ENCODE measurements at regions not wholly inside any gene's neighbourhood (a gene's known extent, or its start where the extent isn't known, plus 50 kb on each side); places are given as distances from the start of the nearest gene placed in this dataset.

- no peaks in the 10 kb centered on the region for H3K9me3 ChIP-seq (ENCODE audit: control insufficient read depth, insufficient read depth, low read depth, low read length)
- H3K27ac ChIP-seq (ENCODE audit: low read depth, low read length): no peak overlapping the region
- no peaks in the 10 kb centered on the region for H3K36me3 ChIP-seq (ENCODE audit: control insufficient read depth, insufficient read depth, low read length)
- H3K27me3 ChIP-seq (ENCODE audit: control insufficient read depth, insufficient read depth, low read length): no peaks in the 10 kb centered on the region
- H3K9ac ChIP-seq (ENCODE audit: low read length): no peak overlapping the region
- H3K4me3 ChIP-seq (ENCODE audit: low read depth, low read length): no peak overlapping the region
- H3K4me1 ChIP-seq (ENCODE audit: control insufficient read depth, insufficient read depth, low read length): peaks cover 20% of the 10 kb centered on the region
These were observed 185.2 kb upstream of the SLC38A2 start for GRCh38 chr12:46557539-46558373.

- Histone ChIP-seq H3K36me3 (ENCODE audit: control insufficient read depth, insufficient read depth, low read length) (no peaks in the 10 kb centered on the region), H3K4me1 (ENCODE audit: control insufficient read depth, insufficient read depth, low read length) (peaks cover 12% of the 10 kb centered on the region), H3K27ac (ENCODE audit: low read depth, low read length) (no peak overlapping the region), H3K9me3 (ENCODE audit: control insufficient read depth, insufficient read depth, low read depth, low read length) (no peaks in the 10 kb centered on the region), H3K4me3 (ENCODE audit: low read depth, low read length) (no peak overlapping the region), H3K9ac (ENCODE audit: low read length) (no peak overlapping the region), H3K27me3 (ENCODE audit: control insufficient read depth, insufficient read depth, low read length) (no peaks in the 10 kb centered on the region)
These were observed 184.4 kb upstream of the SLC38A2 start for GRCh38 chr12:46556819-46557524.

GRCh38 chr12:46556105-46556559, 183.6 kb upstream of the SLC38A2 start:
- Histone ChIP-seq H3K36me3 (ENCODE audit: control insufficient read depth, insufficient read depth, low read length) (no peaks in the 10 kb centered on the region), H3K27ac (ENCODE audit: low read depth, low read length) (no peak overlapping the region), H3K27me3 (ENCODE audit: control insufficient read depth, insufficient read depth, low read length) (no peaks in the 10 kb centered on the region), H3K4me1 (ENCODE audit: control insufficient read depth, insufficient read depth, low read length) (peaks cover 6% of the 10 kb centered on the region; the same call in 1 of the 2 replicates), H3K4me3 (ENCODE audit: low read depth, low read length) (no peak overlapping the region), H3K9me3 (ENCODE audit: control insufficient read depth, insufficient read depth, low read depth, low read length) (no peaks in the 10 kb centered on the region), H3K9ac (ENCODE audit: low read length) (no peak overlapping the region)

GRCh38 chr12:46555406-46555852, 182.9 kb upstream of the SLC38A2 start:
- H3K27ac ChIP-seq (ENCODE audit: low read depth, low read length): no peak overlapping the region
- peaks cover 6% of the 10 kb centered on the region; the same call in 1 of the 2 replicates for H3K4me1 ChIP-seq (ENCODE audit: control insufficient read depth, insufficient read depth, low read length)
- H3K9ac ChIP-seq (ENCODE audit: low read length): no peak overlapping the region

GRCh38 chr12:46554460-46554859, 181.9 kb upstream of the SLC38A2 start:
- Histone ChIP-seq H3K4me1 (ENCODE audit: control insufficient read depth, insufficient read depth, low read length) (peaks cover 3% of the 10 kb centered on the region; the same call in 1 of the 2 replicates), H3K27ac (ENCODE audit: low read depth, low read length) (no peak overlapping the region), H3K9ac (ENCODE audit: low read length) (no peak overlapping the region), H3K4me3 (ENCODE audit: low read depth, low read length) (no peak overlapping the region), H3K36me3 (ENCODE audit: control insufficient read depth, insufficient read depth, low read length) (no peaks in the 10 kb centered on the region), H3K27me3 (ENCODE audit: control insufficient read depth, insufficient read depth, low read length) (no peaks in the 10 kb centered on the region), H3K9me3 (ENCODE audit: control insufficient read depth, insufficient read depth, low read depth, low read length) (no peaks in the 10 kb centered on the region)

More at GRCh38 chr12:46555406-46555852, 182.9 kb upstream of the SLC38A2 start:
- Histone ChIP-seq H3K27me3 (ENCODE audit: control insufficient read depth, insufficient read depth, low read length) (no peaks in the 10 kb centered on the region), H3K4me3 (ENCODE audit: low read depth, low read length) (no peak overlapping the region), H3K36me3 (ENCODE audit: control insufficient read depth, insufficient read depth, low read length) (no peaks in the 10 kb centered on the region), H3K9me3 (ENCODE audit: control insufficient read depth, insufficient read depth, low read depth, low read length) (no peaks in the 10 kb centered on the region)

- Histone ChIP-seq H3K27ac (ENCODE audit: low read depth, low read length) (no peak overlapping the region), H3K4me1 (ENCODE audit: control insufficient read depth, insufficient read depth, low read length) (peaks cover 3% of the 10 kb centered on the region; the same call in 1 of the 2 replicates), H3K9me3 (ENCODE audit: control insufficient read depth, insufficient read depth, low read depth, low read length) (no peaks in the 10 kb centered on the region)
These were observed 181.3 kb upstream of the SLC38A2 start for GRCh38 chr12:46553911-46554310.

GRCh38 chr12:46553266-46553665, 180.7 kb upstream of the SLC38A2 start:
- H3K9ac ChIP-seq (ENCODE audit: low read length): no peak overlapping the region
- H3K27me3 ChIP-seq (ENCODE audit: control insufficient read depth, insufficient read depth, low read length): no peaks in the 10 kb centered on the region
- peaks cover 3% of the 10 kb centered on the region; the same call in 1 of the 2 replicates for H3K4me1 ChIP-seq (ENCODE audit: control insufficient read depth, insufficient read depth, low read length)
- H3K36me3 ChIP-seq (ENCODE audit: control insufficient read depth, insufficient read depth, low read length): no peaks in the 10 kb centered on the region
- no peak overlapping the region for H3K27ac ChIP-seq (ENCODE audit: low read depth, low read length)
- H3K9me3 ChIP-seq (ENCODE audit: control insufficient read depth, insufficient read depth, low read depth, low read length): no peaks in the 10 kb centered on the region
- H3K4me3 ChIP-seq (ENCODE audit: low read depth, low read length): no peak overlapping the region

More at GRCh38 chr12:46553911-46554310, 181.3 kb upstream of the SLC38A2 start:
- no peaks in the 10 kb centered on the region for H3K27me3 ChIP-seq (ENCODE audit: control insufficient read depth, insufficient read depth, low read length)
- H3K9ac ChIP-seq (ENCODE audit: low read length): no peak overlapping the region
- no peak overlapping the region for H3K4me3 ChIP-seq (ENCODE audit: low read depth, low read length)
- H3K36me3 ChIP-seq (ENCODE audit: control insufficient read depth, insufficient read depth, low read length): no peaks in the 10 kb centered on the region

GRCh38 chr12:46550266-46550879, 177.8 kb upstream of the SLC38A2 start:
- no peaks in the 10 kb centered on the region for H3K27me3 ChIP-seq (ENCODE audit: control insufficient read depth, insufficient read depth, low read length)
- peaks cover 3% of the 10 kb centered on the region; the same call in 1 of the 2 replicates for H3K4me1 ChIP-seq (ENCODE audit: control insufficient read depth, insufficient read depth, low read length)
- H3K9me3 ChIP-seq (ENCODE audit: control insufficient read depth, insufficient read depth, low read depth, low read length): peaks cover 12% of the 10 kb centered on the region
- H3K27ac ChIP-seq (ENCODE audit: low read depth, low read length): no peak overlapping the region
- H3K36me3 ChIP-seq (ENCODE audit: control insufficient read depth, insufficient read depth, low read length): no peaks in the 10 kb centered on the region
- no peak overlapping the region for H3K4me3 ChIP-seq (ENCODE audit: low read depth, low read length)
- H3K9ac ChIP-seq (ENCODE audit: low read length): no peak overlapping the region

- peaks cover 3% of the 10 kb centered on the region; the same call in 1 of the 2 replicates for H3K4me1 ChIP-seq (ENCODE audit: control insufficient read depth, insufficient read depth, low read length)
- no peaks in the 10 kb centered on the region for H3K36me3 ChIP-seq (ENCODE audit: control insufficient read depth, insufficient read depth, low read length)
- peaks cover 18% of the 10 kb centered on the region for H3K9me3 ChIP-seq (ENCODE audit: control insufficient read depth, insufficient read depth, low read depth, low read length)
- H3K27ac ChIP-seq (ENCODE audit: low read depth, low read length): no peak overlapping the region
- H3K27me3 ChIP-seq (ENCODE audit: control insufficient read depth, insufficient read depth, low read length): no peaks in the 10 kb centered on the region
- no peak overlapping the region for H3K4me3 ChIP-seq (ENCODE audit: low read depth, low read length)
- no peak overlapping the region for H3K9ac ChIP-seq (ENCODE audit: low read length)
These were observed 177.1 kb upstream of the SLC38A2 start for GRCh38 chr12:46549527-46550265.

- Histone ChIP-seq H3K4me1 (ENCODE audit: control insufficient read depth, insufficient read depth, low read length) (peaks cover 3% of the 10 kb centered on the region; the same call in 1 of the 2 replicates), H3K27me3 (ENCODE audit: control insufficient read depth, insufficient read depth, low read length) (no peaks in the 10 kb centered on the region), H3K9ac (ENCODE audit: low read length) (no peak overlapping the region), H3K27ac (ENCODE audit: low read depth, low read length) (no peak overlapping the region), H3K36me3 (ENCODE audit: control insufficient read depth, insufficient read depth, low read length) (no peaks in the 10 kb centered on the region), H3K4me3 (ENCODE audit: low read depth, low read length) (no peak overlapping the region), H3K9me3 (ENCODE audit: control insufficient read depth, insufficient read depth, low read depth, low read length) (peaks cover 21% of the 10 kb centered on the region)
These were observed 176.1 kb upstream of the SLC38A2 start for GRCh38 chr12:46548605-46549071.

All from HUES6 (cell line).